K562 (cell line): ENCODE measurements at regions not wholly inside any gene's neighbourhood (a gene's known extent, or its start where the extent isn't known, plus 50 kb on each side); places are given as distances from the start of the nearest gene placed in this dataset.

Experiments
- ATAC-seq: fragments of 200-7000 bp; cut with Tn5 transposase; 3 replicates; pipeline ENCODE4 v1.9.1; 2020; ENCODE audit warnings: moderate library complexity
- BruUV-seq: library from RNA; stranded (reverse); fragments of 400-500 nt; replicated peaks from 2 replicates; lab custom pipeline; 2021; lab: Mats Ljungman, UMichigan
- CTCF ChIA-PET: fragments of 300-600 bp; formaldehyde crosslinking; extraction: SDS; loops from one replicate; lab custom pipeline; 2021; ENCODE audit warnings: low intra/inter-chr PET ratio; lab: Yijun Ruan, JAX
- POLR2A ChIA-PET: fragments of 300-600, 350-650 bp; sonication (Branson Sonifier 250); formaldehyde crosslinking; extraction: SDS; loops from one replicate; lab custom pipeline; 2021; ENCODE audit warnings: antibody characterized with exemption, inconsistent platforms; lab: Yijun Ruan, JAX
- DNase-seq, 4 experiments: peaks; one replicate each; pipeline versions ENCODE4 v3.0.0 to v3.0.0-alpha.2; 2011 to 2018; ENCODE audit warnings: low spot score in 3 of 4, mixed read lengths in 3 of 4; ENCODE audit errors: extremely low read depth in 1 of 4
- FAIRE-seq: peaks from 2 replicates; lab custom pipeline; 2011; peaks lifted over from hg19 to GRCh38; lab: Jason Lieb, UNC
- H2AFZ ChIP-seq: 2 replicates; pipeline ENCODE4 v1.6.0; 2011; ENCODE audit warnings: low read depth, low read length, control low read depth, inconsistent platforms
- H3K27ac ChIP-seq: fragments of 200-600 bp; 3 replicates; pipeline ENCODE4 v1.8.0; 2011; ENCODE audit warnings: low read depth, mild to moderate bottlenecking, control low read depth, inconsistent platforms, low read length, moderate library complexity, mixed read lengths; ENCODE audit errors: extremely low read depth
- H3K27me3 ChIP-seq, 2 experiments: fragments of 300-600 bp in 1 of 2; 2 replicates in 1 of 2; 3 replicates in 1 of 2; pipeline versions ENCODE4 v1.6.0 to v1.8.0; 2011; ENCODE audit warnings: inconsistent platforms in 2 of 2, low read length in 2 of 2, mild to moderate bottlenecking in 1 of 2, mixed read lengths in 1 of 2, moderate library complexity in 1 of 2; ENCODE audit not compliant: control insufficient read depth in 2 of 2, insufficient read depth in 2 of 2
- H3K36me3 ChIP-seq: fragments of 300-600 bp; 3 replicates; pipeline ENCODE4 v1.8.0; 2011; ENCODE audit warnings: mild to moderate bottlenecking, low read length, inconsistent platforms; ENCODE audit not compliant: control insufficient read depth, insufficient read depth
- H3K4me1 ChIP-seq, 2 experiments: fragments of 200-600 bp in 1 of 2; replicated peaks in 1 of 2; 2 replicates in 1 of 2; 3 replicates in 1 of 2; pipeline versions ENCODE4 v1.5.1 to v1.8.0; 2011; ENCODE audit warnings: inconsistent platforms in 2 of 2, low read length in 2 of 2, mild to moderate bottlenecking in 1 of 2, mixed read lengths in 1 of 2, moderate library complexity in 1 of 2; ENCODE audit not compliant: control insufficient read depth in 2 of 2, insufficient read depth in 2 of 2
- H3K4me2 ChIP-seq: 2 replicates; pipeline ENCODE4 v1.6.1; 2011; ENCODE audit warnings: low read length, control low read depth, inconsistent platforms, mixed read lengths; ENCODE audit not compliant: insufficient read depth
- H3K4me3 ChIP-seq: fragments of 200-600 bp; sonication (generic), shearing (Covaris generic); 2 replicates; pipeline ENCODE4 v1.5.1; 2016; ENCODE audit warnings: control low read depth, inconsistent platforms
- H3K79me2 ChIP-seq: fragments of 200-600 bp; 3 replicates; pipeline ENCODE4 v1.8.0; 2011; ENCODE audit warnings: low read length, inconsistent platforms; ENCODE audit not compliant: control insufficient read depth, insufficient read depth
- H3K9ac ChIP-seq, 2 experiments: 2 replicates each; pipeline versions ENCODE4 v1.6.0 to v1.6.1; 2011; ENCODE audit warnings: low read depth in 2 of 2, low read length in 2 of 2, control low read depth in 1 of 2, inconsistent platforms in 1 of 2, mild to moderate bottlenecking in 1 of 2, mixed read lengths in 1 of 2; ENCODE audit not compliant: insufficient read depth in 1 of 2
- H3K9me1 ChIP-seq: one replicate; pipeline ENCODE4 v1.6.0; 2011; ENCODE audit warnings: inconsistent platforms, mild to moderate bottlenecking, low read length, moderate library complexity; ENCODE audit not compliant: control insufficient read depth, insufficient read depth
- H3K9me3 ChIP-seq: replicated peaks from 2 replicates; pipeline ENCODE4 v1.5.1; 2011; ENCODE audit warnings: low read depth, low read length, inconsistent platforms; ENCODE audit not compliant: control insufficient read depth, insufficient read depth
- H4K20me1 ChIP-seq: replicated peaks from 2 replicates; pipeline ENCODE4 v1.6.1; 2011; ENCODE audit warnings: low read length, inconsistent platforms, mixed read lengths; ENCODE audit not compliant: control insufficient read depth, insufficient read depth
- CREB1 ChIP-seq, 2 experiments: sonication (generic) in 1 of 2; formaldehyde crosslinking in 1 of 2; IDR thresholded peaks; 2 replicates each; pipeline versions ENCODE4 v1.6.1 to v1.8.0; 2012 to 2022; ENCODE audit warnings: inconsistent platforms in 1 of 2, mild to moderate bottlenecking in 1 of 2, missing genetic modification reagents in 1 of 2, moderate library complexity in 1 of 2
- GABPB2 ChIP-seq: fragments of 250-450 bp; sonication (Bioruptor Pico); conservative IDR thresholded peaks from 2 replicates; pipeline ENCODE4 v1.5.1; 2021; ENCODE audit warnings: mild to moderate bottlenecking
- HOMEZ ChIP-seq: fragments of 250-450 bp; sonication (Bioruptor Pico); IDR thresholded peaks from 2 replicates; pipeline ENCODE4 v1.4.0; 2020; ENCODE audit warnings: mild to moderate bottlenecking, moderate library complexity
- NR2C2 ChIP-seq, 2 experiments: fragments of 200-800 bp in 1 of 2; sonication (Bioruptor generic) in 1 of 2; sonication (generic) in 1 of 2; formaldehyde crosslinking in 1 of 2; IDR thresholded peaks; 2 replicates each; pipeline versions ENCODE4 v1.6.1 to v1.8.0; 2016 to 2022; ENCODE audit warnings: mild to moderate bottlenecking in 1 of 2, missing compliant biosample characterization in 1 of 2, missing genetic modification characterization in 1 of 2, missing genetic modification reagents in 1 of 2
- TFAM ChIP-seq: fragments of 250-450 bp; sonication (Bioruptor Pico); conservative IDR thresholded peaks from 2 replicates; pipeline ENCODE4 v1.5.0; 2021; ENCODE audit warnings: mild to moderate bottlenecking, moderate library complexity
- TFAP4 ChIP-seq: sonication (generic); formaldehyde crosslinking; IDR thresholded peaks from 2 replicates; pipeline ENCODE4 v1.8.0; 2022; ENCODE audit warnings: missing genetic modification reagents, mild to moderate bottlenecking, moderate library complexity, borderline replicate concordance
- WGBS: fragments of 100-300 bp; shearing (Covaris generic); methylation state at CpG from one replicate; pipeline ENCODE4 v1.1.6; 2016; ENCODE audit warnings: low coverage, mixed read lengths; ENCODE audit not compliant: insufficient coverage; ENCODE audit errors: missing lambda C conversion rate; 5-methylcytosine and 5-hydroxymethylcytosine counted together
- in situ Hi-C: fragments of 300-500 bp; cut with MboI; formaldehyde crosslinking; loops from 4 replicates; pipeline ENCODE4 v1.15.0; 2018; ENCODE audit warnings: inconsistent platforms, mixed read lengths
- intact Hi-C: fragments of 100-400 bp; cut with micrococcal nuclease; formaldehyde crosslinking; loops from 2 replicates; pipeline ENCODE4 v1.14.2; 2022
- TF ChIP-seq, protein P1 (sequence below), 3 experiments: IDR thresholded peaks in 2 of 3; conservative IDR thresholded peaks in 1 of 3; 2 replicates each; pipeline ENCODE4 v1.5.1; 2011 to 2012; ENCODE audit warnings: low read length in 3 of 3, mild to moderate bottlenecking in 3 of 3, control low read depth in 2 of 3, improper control_type of control experiment in 1 of 3, inconsistent platforms in 1 of 3, low read depth in 1 of 3, mixed read lengths in 1 of 3, moderate library complexity in 1 of 3; ENCODE audit not compliant: insufficient read depth in 2 of 3
- TF ChIP-seq, protein P2 (sequence below), 2 experiments: fragments of 250-450 bp in 1 of 2; fragments of 450-650 bp in 1 of 2; sonication (Bioruptor Pico) in 1 of 2; IDR thresholded peaks; 2 replicates each; pipeline versions ENCODE4 v1.6.1 to v1.8.0; 2016 to 2021; ENCODE audit warnings: mild to moderate bottlenecking in 2 of 2, moderate library complexity in 2 of 2, missing compliant biosample characterization in 1 of 2, missing genetic modification characterization in 1 of 2

GRCh38 chr17:72529386-72529785 lies 408.6 kb downstream of the SOX9 start:
- Histone ChIP-seq H3K4me3 (no peak overlapping the region), H3K9me1 (no peaks in the 10 kb centered on the region), H3K9me3 (no peaks in the 10 kb centered on the region), H2AFZ (no peak overlapping the region), H4K20me1 (no peaks in the 10 kb centered on the region), H3K4me2 (no peak overlapping the region), H3K9ac (no peak overlapping the region), H3K27ac (no peak overlapping the region), H3K27me3 (no peaks in the 10 kb centered on the region; a peak in 2 of 5 replicates), H3K4me1 (no peaks in the 10 kb centered on the region), H3K36me3 (no peaks in the 10 kb centered on the region), H3K79me2 (no peaks in the 10 kb centered on the region)
- no peak for DNase-seq
- no peak for FAIRE-seq
- POLR2A ChIA-PET, result no interaction called here
- BruUV-seq, result no TSS peak
- in situ Hi-C loops, result no loop called here
- ATAC-seq, result no peak
- WGBS, result 0% methylated on average over 4 of the region's 4 CpGs
- CTCF ChIA-PET, result no interaction called here
- TF ChIP-seq, protein P1, sequence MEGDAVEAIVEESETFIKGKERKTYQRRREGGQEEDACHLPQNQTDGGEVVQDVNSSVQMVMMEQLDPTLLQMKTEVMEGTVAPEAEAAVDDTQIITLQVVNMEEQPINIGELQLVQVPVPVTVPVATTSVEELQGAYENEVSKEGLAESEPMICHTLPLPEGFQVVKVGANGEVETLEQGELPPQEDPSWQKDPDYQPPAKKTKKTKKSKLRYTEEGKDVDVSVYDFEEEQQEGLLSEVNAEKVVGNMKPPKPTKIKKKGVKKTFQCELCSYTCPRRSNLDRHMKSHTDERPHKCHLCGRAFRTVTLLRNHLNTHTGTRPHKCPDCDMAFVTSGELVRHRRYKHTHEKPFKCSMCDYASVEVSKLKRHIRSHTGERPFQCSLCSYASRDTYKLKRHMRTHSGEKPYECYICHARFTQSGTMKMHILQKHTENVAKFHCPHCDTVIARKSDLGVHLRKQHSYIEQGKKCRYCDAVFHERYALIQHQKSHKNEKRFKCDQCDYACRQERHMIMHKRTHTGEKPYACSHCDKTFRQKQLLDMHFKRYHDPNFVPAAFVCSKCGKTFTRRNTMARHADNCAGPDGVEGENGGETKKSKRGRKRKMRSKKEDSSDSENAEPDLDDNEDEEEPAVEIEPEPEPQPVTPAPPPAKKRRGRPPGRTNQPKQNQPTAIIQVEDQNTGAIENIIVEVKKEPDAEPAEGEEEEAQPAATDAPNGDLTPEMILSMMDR (IDR thresholded peaks at IDR 0.05 in 2 of 3, conservative IDR thresholded peaks at IDR 0.05 in 1 of 3; ENCODE audit: insufficient read depth in 2 of 3, low read depth in 1 of 3, low read length in 3 of 3), result no peak
- intact Hi-C loops, result no loop called here

DNA sequence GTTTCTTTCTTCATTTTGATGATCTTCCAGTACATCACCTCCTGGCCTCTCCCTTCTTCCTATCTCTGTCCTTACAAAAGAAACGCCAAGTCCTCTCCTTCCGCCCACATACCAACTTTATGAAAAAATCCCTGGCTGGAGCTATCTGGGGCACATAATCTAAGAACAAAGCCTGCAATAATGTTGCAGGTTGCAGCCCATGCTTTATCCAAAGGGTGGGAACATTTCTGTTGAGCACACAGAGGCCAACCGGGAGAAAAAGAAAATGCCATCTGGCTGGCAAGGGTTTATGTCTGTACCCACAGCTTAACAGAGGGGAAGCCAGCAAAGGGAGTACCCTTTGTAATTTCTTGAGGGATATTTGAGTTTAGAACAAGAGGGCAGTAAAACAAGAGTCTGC lies 409.6 kb downstream of the SOX9 start:
- in situ Hi-C loops (loop anchor here (10.0 kb wide), 1 partner anchor 1896 kb away; no protein-coding TSS in a partner anchor), intact Hi-C loops (no loop called here)
- 0% methylated on average over 3 of the region's 3 CpGs for WGBS
- Histone ChIP-seq H3K27ac (no peak overlapping the region), H3K79me2 (no peaks in the 10 kb centered on the region), H2AFZ (no peak overlapping the region), H3K9me1 (no peaks in the 10 kb centered on the region), H3K4me3 (no peak overlapping the region), H3K9me3 (no peaks in the 10 kb centered on the region), H3K27me3 (no peaks in the 10 kb centered on the region; a peak in 2 of 5 replicates), H4K20me1 (no peaks in the 10 kb centered on the region), H3K4me1 (no peaks in the 10 kb centered on the region), H3K36me3 (no peaks in the 10 kb centered on the region), H3K9ac (no peak overlapping the region), H3K4me2 (no peak overlapping the region)
- ChIA-PET CTCF (no interaction called here), POLR2A (no interaction called here)
- ATAC-seq, result no peak
- no peak for TF ChIP-seq HOMEZ (CRISPR knock-in tag)
- no peak for TF ChIP-seq NR2C2 (CRISPR knock-in tag; IDR thresholded peaks at IDR 0.05)
- no peak for TF ChIP-seq NR2C2 (tag; IDR thresholded peaks at IDR 0.05)
- TF ChIP-seq TFAM, result no peak
- no peak for TF ChIP-seq CREB1 (IDR thresholded peaks at IDR 0.05)
- TF ChIP-seq CREB1 (CRISPR knock-in tag; IDR thresholded peaks at IDR 0.05), result no peak
- no peak for TF ChIP-seq TFAP4
- TF ChIP-seq GABPB2, result no peak
- TF ChIP-seq, protein P2, sequence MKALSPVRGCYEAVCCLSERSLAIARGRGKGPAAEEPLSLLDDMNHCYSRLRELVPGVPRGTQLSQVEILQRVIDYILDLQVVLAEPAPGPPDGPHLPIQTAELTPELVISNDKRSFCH (CRISPR knock-in tag; IDR thresholded peaks at IDR 0.05), result no peak
- TF ChIP-seq, protein P2 (tag; IDR thresholded peaks at IDR 0.05), result no peak
- BruUV-seq, result no TSS peak
- no peak for FAIRE-seq
- no peak for DNase-seq
